GM10248 (cell line): ENCODE measurements at regions not wholly inside any gene's neighbourhood (a gene's known extent, or its start where the extent isn't known, plus 50 kb on each side); places are given as distances from the start of the nearest gene placed in this dataset.

ENCODE experiments used
- CTCF ChIA-PET: fragments of 300-600 bp; sonication (Branson Sonifier 250); formaldehyde crosslinking; extraction: SDS; loops from one replicate; lab custom pipeline; 2021; ENCODE audit warnings: antibody characterized with exemption; lab: Yijun Ruan, JAX
- POLR2A ChIA-PET: fragments of 350-650 bp; sonication (Branson Sonifier 250); formaldehyde crosslinking; extraction: SDS; loops from one replicate; lab custom pipeline; 2020; ENCODE audit warnings: antibody characterized with exemption; lab: Yijun Ruan, JAX
- DNase-seq: peaks from one replicate; pipeline ENCODE4 v3.0.0; 2012; ENCODE audit errors: extremely low spot score
- CTCF ChIP-seq: IDR thresholded peaks from 2 replicates; pipeline ENCODE4 v1.5.1; 2012; ENCODE audit warnings: mild to moderate bottlenecking, low read depth; ENCODE audit errors: extremely low read depth, missing control alignments, control extremely low read depth

DNA sequence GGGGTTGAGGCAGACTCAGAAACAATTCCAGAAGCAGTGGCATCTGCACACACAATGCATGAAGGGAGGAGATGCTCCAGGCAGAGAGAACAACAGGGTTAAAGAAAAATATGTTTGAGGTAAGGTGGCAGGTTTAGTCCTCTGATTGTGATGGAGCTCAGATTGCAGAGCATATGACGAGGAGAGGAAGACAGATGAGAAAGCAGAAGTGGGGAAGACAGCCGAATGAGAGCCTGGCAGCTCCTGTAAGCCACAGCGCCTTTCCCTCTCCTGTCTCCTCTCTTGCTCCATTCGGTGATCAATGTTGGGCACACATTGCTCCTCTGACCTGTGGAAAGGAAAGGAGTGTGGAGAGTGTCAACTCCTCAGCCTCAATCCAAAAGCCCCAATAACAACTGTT lies 372.2 kb downstream of the GXYLT1 start:
- no peak for DNase-seq
- ChIA-PET CTCF (no interaction called here), POLR2A (no interaction called here)
- TF ChIP-seq CTCF: no peak

DNA sequence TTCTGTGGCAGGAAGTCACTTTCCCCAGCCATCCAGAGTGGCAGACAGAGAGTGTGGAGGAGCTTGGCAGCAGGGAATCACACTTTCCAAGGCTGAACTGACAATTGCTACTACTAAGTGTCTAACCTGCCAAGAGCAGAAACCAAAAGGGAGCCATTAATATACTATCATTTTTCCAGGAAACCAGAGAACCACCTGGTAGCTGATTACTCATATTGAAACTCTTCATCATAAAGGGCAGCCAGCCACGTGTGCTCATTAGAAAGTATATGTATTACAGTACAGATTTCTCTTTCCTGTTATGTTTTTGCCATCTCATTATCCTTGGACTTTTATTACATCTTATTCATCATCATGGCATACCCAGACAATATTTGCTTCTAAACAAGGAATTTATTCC lies 374.9 kb downstream of the GXYLT1 start:
- ChIA-PET CTCF (interaction anchor here (0.9 to 1.7 kb wide), 2 partner anchors 9 to 10 kb away, joined by 3 to 4 read pairs; no protein-coding TSS in a partner anchor), POLR2A (no interaction called here)
- no peak for DNase-seq
- no peak for TF ChIP-seq CTCF

DNA sequence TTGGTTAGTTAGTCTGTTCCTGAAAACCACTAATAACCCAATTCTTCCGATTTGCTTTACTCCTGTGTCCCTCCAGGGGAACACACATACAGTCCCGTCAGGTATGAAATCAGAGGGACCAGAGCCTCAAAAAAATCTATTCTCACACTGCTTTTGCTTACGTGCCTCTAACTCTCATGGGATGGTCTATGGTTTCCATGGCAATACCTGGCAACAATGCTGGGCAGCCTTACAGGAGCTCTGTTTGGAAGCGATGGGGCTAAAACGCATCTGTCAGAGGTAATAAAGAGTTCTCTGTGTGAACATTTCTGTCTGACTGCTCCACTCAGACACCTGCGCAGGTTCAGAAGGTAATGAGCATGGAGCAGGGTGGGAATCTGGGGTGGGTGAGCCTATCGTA lies 376.2 kb downstream of the GXYLT1 start:
- no peak for DNase-seq
- no peak for TF ChIP-seq CTCF
- CTCF ChIA-PET: interaction anchor here (1.7 kb wide), 1 partner anchor 11 kb away, joined by 3 read pairs; no protein-coding TSS in a partner anchor
- POLR2A ChIA-PET: no interaction called here

DNA sequence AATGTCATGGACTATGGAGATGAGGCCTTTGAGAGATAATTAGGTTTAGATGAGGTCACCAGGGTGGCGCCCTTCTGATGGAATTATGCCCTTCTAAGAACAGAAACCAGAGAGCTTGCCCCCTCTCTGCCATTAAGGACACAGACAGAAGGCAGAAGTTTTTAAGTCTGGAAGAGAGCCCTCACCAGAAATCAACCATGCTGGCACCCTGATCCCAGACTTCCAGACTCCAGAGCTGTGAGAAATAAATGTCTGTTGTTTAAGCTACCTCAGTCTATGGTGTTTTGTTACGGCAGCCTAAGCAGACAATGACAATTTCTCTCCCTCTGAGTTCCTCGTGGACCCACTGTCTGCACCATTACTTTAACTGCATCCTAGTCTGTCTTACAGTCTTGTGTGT lies 382.0 kb downstream of the GXYLT1 start:
- POLR2A ChIA-PET: no interaction called here
- CTCF ChIA-PET: no interaction called here

GRCh38 chr12:41745593-41745992 lies 399.1 kb downstream of the GXYLT1 start:
- no peak for DNase-seq
- CTCF ChIA-PET: interaction anchor here (1.4 kb wide), 1 partner anchor 9 kb away, joined by 5 read pairs; no protein-coding TSS in a partner anchor
- TF ChIP-seq CTCF: no peak
- POLR2A ChIA-PET: no interaction called here

More for the DNA sequence above, 382.0 kb downstream of the GXYLT1 start:
- no peak for DNase-seq
- no peak for TF ChIP-seq CTCF

GRCh38 chr12:41743835-41744234 lies 400.8 kb downstream of the GXYLT1 start:
- ChIA-PET CTCF (no interaction called here), POLR2A (no interaction called here)
- TF ChIP-seq CTCF: no peak
- DNase-seq: no peak
